ENCODE measurements at regions not wholly inside any gene's neighbourhood (a gene's known extent, or its start where the extent isn't known, plus 50 kb on each side); places are given as distances from the start of the nearest gene placed in this dataset.

GRCh38 chr19:41495589-41495988 lies 52.6 kb downstream of the ERICH4 start:
- intact Hi-C loops (cut with micrococcal nuclease), result no loop called here
- POLR2A ChIA-PET, result no interaction called here
- DNase-seq (ENCODE audit: unreplicated experiment), result no peak
- peaks cover 6% of the 10 kb centered on the region for H3K9me3 Mint-ChIP-seq (ENCODE audit: unreplicated experiment)
- BruUV-seq (replicated peaks), result no TSS peak
- CTCF ChIA-PET, result interaction anchor here (0.5 kb wide), 1 partner anchor 633 kb away, joined by 3 read pairs; no protein-coding TSS in a partner anchor
- TF ChIP-seq CTCF (IDR thresholded peaks at IDR 0.05; ENCODE audit: unreplicated experiment), result no peak
- H3K27ac Mint-ChIP-seq (ENCODE audit: low read depth, unreplicated experiment), result no peak overlapping the region
- H3K4me1 Mint-ChIP-seq (ENCODE audit: insufficient read depth, unreplicated experiment), result no peaks in the 10 kb centered on the region
- peaks cover 27% of the 10 kb centered on the region for H3K27me3 Mint-ChIP-seq (ENCODE audit: insufficient read depth, unreplicated experiment)
- no peaks in the 10 kb centered on the region for H3K36me3 Mint-ChIP-seq (ENCODE audit: insufficient read depth, unreplicated experiment)
- H3K4me3 Mint-ChIP-seq (ENCODE audit: unreplicated experiment), result no peak overlapping the region

GRCh38 chr19:41499899-41500298 lies 56.9 kb downstream of the ERICH4 start:
- no TSS peak for BruUV-seq (replicated peaks)
- intact Hi-C loops (cut with micrococcal nuclease), result no loop called here
- Mint-ChIP-seq H3K36me3 (ENCODE audit: insufficient read depth, unreplicated experiment) (no peaks in the 10 kb centered on the region), H3K27ac (ENCODE audit: low read depth, unreplicated experiment) (no peak overlapping the region), H3K4me1 (ENCODE audit: insufficient read depth, unreplicated experiment) (peaks cover 5% of the 10 kb centered on the region), H3K27me3 (ENCODE audit: insufficient read depth, unreplicated experiment) (peaks cover 45% of the 10 kb centered on the region), H3K4me3 (ENCODE audit: unreplicated experiment) (no peak overlapping the region), H3K9me3 (ENCODE audit: unreplicated experiment) (no peaks in the 10 kb centered on the region)
- ChIA-PET CTCF (no interaction called here), POLR2A (no interaction called here)
- DNase-seq (ENCODE audit: unreplicated experiment), result no peak
- TF ChIP-seq CTCF (IDR thresholded peaks at IDR 0.05; ENCODE audit: unreplicated experiment), result no peak

- H3K27me3 Mint-ChIP-seq (ENCODE audit: insufficient read depth, unreplicated experiment), result peaks cover 50% of the 10 kb centered on the region
- no peak for DNase-seq (ENCODE audit: unreplicated experiment)
- H3K9me3 Mint-ChIP-seq (ENCODE audit: unreplicated experiment), result no peaks in the 10 kb centered on the region
- no peak overlapping the region for H3K4me3 Mint-ChIP-seq (ENCODE audit: unreplicated experiment)
- H3K4me1 Mint-ChIP-seq (ENCODE audit: insufficient read depth, unreplicated experiment), result peaks cover 5% of the 10 kb centered on the region
- H3K27ac Mint-ChIP-seq (ENCODE audit: low read depth, unreplicated experiment), result no peak overlapping the region
- intact Hi-C loops (cut with micrococcal nuclease), result no loop called here
- ChIA-PET POLR2A (no interaction called here), CTCF (interaction anchor here (0.5 to 0.6 kb wide), 2 partner anchors 31 to 784 kb away, joined by 3 read pairs; partner anchors contain the start of genes COQ8B and ITPKC)
- BruUV-seq (replicated peaks), result no TSS peak
- H3K36me3 Mint-ChIP-seq (ENCODE audit: insufficient read depth, unreplicated experiment), result no peaks in the 10 kb centered on the region
- no peak for TF ChIP-seq CTCF (IDR thresholded peaks at IDR 0.05; ENCODE audit: unreplicated experiment)
Observed at GRCh38 chr19:41500443-41500842, 57.5 kb downstream of the ERICH4 start.

- Mint-ChIP-seq H3K4me3 (ENCODE audit: unreplicated experiment) (no peak overlapping the region), H3K4me1 (ENCODE audit: insufficient read depth, unreplicated experiment) (peaks cover 5% of the 10 kb centered on the region), H3K27ac (ENCODE audit: low read depth, unreplicated experiment) (no peak overlapping the region), H3K27me3 (ENCODE audit: insufficient read depth, unreplicated experiment) (peaks cover 64% of the 10 kb centered on the region), H3K36me3 (ENCODE audit: insufficient read depth, unreplicated experiment) (no peaks in the 10 kb centered on the region), H3K9me3 (ENCODE audit: unreplicated experiment) (no peaks in the 10 kb centered on the region)
- ChIA-PET POLR2A (no interaction called here), CTCF (no interaction called here)
- BruUV-seq (replicated peaks), result no TSS peak
- DNase-seq (ENCODE audit: unreplicated experiment), result no peak
- no peak for TF ChIP-seq CTCF (IDR thresholded peaks at IDR 0.05; ENCODE audit: unreplicated experiment)
- intact Hi-C loops (cut with micrococcal nuclease), result no loop called here
Observed at GRCh38 chr19:41501854-41502253, 58.9 kb downstream of the ERICH4 start.

Data from MCF 10A (cell line).